GM19372 (cell line): ENCODE measurements at regions not wholly inside any gene's neighbourhood (a gene's known extent, or its start where the extent isn't known, plus 50 kb on each side); places are given as distances from the start of the nearest gene placed in this dataset.
"Not testable (repeated sequence)": the region's sequence is repeated elsewhere in the genome, so short reads cannot be mapped to it uniquely, and the experiment has no call there.

Experiments
- ATAC-seq: cut with Tn5 transposase; IDR thresholded peaks from one replicate; pipeline ENCODE4 v1.9.1; 2021; ENCODE audit warnings: mild to moderate bottlenecking, low read depth, moderate library complexity; ENCODE audit not compliant: unreplicated experiment

- ATAC-seq, result no peak
Measured at GRCh38 chr11:91124363-91124762, 901.5 kb upstream of the CHORDC1 start.

DNA sequence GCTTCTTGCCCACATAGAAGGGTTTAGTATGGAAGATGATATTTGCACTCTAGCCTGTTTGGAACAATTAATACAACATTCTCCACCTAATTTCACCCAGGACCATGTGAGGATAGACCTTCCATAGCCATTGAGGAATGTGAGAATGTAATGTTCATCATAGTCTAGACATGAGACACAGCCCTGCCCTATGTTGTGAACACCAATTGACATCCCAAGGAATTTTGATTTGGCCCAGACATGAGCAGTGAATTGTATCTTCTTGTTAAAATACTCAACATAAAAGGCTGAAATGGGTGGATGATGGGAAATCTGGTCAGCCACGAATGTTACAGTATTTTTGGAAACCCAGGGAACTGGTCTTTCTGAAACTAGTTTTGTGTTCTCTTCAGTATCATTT is 892.3 kb upstream of the CHORDC1 start:
- no peak for ATAC-seq

GRCh38 chr11:91104237-91104636 is 881.4 kb upstream of the CHORDC1 start:
- ATAC-seq, result no peak

DNA sequence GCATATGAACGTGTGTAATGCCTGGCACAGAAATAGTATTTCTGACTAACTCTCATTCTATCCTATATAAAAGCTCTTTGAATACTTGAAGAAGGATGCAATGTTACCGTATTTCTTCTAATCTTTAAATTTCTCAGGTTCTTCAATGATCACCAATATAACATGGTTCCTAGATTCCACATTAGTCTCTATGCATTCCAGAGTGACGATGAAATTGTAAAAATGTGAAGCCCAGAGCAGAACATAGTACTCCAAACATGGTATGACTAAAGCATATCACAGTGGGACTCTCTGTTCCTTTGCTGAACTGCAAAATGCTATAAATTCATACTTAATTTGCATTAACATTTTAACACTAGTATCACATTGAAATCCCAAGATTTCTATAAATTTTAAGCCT is 877.6 kb upstream of the CHORDC1 start:
- no peak for ATAC-seq

GRCh38 chr11:91097083-91097482 is 874.2 kb upstream of the CHORDC1 start:
- no peak for ATAC-seq

- no peak for ATAC-seq
Measured at GRCh38 chr11:91093141-91093540, 870.3 kb upstream of the CHORDC1 start.

DNA sequence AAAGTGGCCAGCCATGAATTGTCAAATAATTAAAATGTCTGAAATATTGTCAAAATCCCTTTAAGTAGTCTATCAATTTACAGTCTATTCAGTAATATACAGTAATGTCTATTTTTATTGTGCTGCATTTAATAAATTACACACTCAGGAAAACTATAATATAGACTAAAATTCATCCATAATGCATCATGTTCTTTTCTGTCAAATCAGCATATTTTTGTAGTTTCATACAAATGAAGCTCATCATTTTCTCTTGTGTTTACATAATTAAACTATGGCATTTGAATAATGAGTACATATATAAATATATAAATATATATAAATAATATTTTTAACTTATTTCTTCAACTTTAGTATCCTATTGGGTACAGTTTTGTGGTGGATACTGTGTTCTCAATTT is 868.7 kb upstream of the CHORDC1 start:
- ATAC-seq, result no peak

GRCh38 chr11:91086028-91086427 is 863.2 kb upstream of the CHORDC1 start:
- ATAC-seq, result no peak

- no peak for ATAC-seq
Measured at GRCh38 chr11:91082255-91082654, 859.4 kb upstream of the CHORDC1 start.

- ATAC-seq, result no peak
Measured at GRCh38 chr11:91081440-91082043, 858.7 kb upstream of the CHORDC1 start.

GRCh38 chr11:91078221-91078620 is 855.4 kb upstream of the CHORDC1 start:
- ATAC-seq, result no peak

- no peak for ATAC-seq
Measured at GRCh38 chr11:91075032-91075695, 852.3 kb upstream of the CHORDC1 start.

DNA sequence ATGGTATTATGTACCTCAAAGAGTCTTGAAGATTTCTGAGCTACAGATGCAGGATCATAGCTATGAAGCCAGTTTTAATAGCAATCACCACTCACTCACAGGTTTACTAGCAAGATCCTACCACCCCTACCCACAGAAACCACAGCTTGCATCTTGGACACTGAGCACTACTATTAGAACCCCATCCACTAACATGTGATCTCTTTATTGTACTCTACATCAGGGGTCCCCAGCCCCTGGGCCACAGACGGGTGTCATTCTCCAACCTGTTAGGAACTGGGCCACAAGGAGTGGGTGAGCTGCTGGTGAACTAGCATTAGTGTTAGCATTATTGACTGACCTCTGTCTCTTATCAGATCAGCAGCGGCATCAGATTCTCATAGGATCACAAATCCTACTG is 844.8 kb upstream of the CHORDC1 start:
- ATAC-seq, result no peak

DNA sequence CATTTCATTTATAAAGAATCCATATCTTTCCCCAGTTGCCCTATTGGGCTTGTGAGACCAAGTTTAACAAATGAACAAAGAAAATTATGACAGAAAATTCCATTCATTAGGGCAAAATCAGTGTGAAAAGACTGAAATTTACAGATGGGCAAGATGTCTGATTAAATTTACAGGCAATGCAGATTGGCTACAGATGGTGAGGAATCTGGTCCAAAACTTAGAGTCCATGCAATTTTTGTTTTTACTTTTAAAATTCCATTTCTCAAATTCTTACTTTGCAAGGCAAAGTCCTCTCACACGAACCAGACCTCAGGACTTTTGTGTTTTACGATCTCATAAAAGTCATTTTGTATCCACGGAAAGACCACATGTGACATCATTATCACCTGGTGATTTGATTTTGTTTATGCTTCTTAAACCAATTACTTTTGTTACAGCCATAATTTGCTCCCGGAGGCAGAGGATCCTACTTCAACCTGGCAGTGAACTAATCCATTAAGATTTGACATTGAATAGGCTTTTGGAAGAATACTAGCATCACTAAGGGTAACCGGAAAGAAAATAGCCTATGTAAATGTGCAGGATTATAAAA is 843.7 kb upstream of the CHORDC1 start:
- no peak for ATAC-seq

DNA sequence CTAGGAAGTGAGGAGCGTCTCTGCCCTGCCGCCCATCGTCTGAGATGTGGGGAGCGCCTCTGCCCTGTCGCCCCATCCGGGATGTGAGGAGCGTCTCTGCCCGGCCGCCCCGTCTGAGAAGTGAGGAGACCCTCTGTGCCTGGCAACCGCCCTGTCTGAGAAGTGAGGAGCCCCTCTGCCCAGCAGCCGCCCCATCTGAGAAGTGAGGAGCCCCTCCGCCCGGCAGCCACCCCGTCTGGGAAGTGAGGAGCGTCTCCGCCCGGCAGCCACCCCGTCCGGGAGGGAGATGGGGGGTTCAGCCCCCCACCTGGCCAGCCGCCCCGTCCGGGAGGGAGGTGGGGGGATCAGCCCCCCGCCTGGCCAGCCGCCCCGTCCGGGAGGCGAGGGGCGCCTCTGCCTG is 840.5 kb upstream of the CHORDC1 start:
- not testable (repeated sequence) for ATAC-seq

GRCh38 chr11:91047882-91048281 is 825.0 kb upstream of the CHORDC1 start:
- ATAC-seq, result no peak

GRCh38 chr11:91046261-91046660 is 823.4 kb upstream of the CHORDC1 start:
- ATAC-seq, result no peak

- ATAC-seq, result no peak
Measured at GRCh38 chr11:91041626-91042025, 818.8 kb upstream of the CHORDC1 start.

GRCh38 chr11:91023731-91024130 is 800.9 kb upstream of the CHORDC1 start:
- no peak for ATAC-seq

DNA sequence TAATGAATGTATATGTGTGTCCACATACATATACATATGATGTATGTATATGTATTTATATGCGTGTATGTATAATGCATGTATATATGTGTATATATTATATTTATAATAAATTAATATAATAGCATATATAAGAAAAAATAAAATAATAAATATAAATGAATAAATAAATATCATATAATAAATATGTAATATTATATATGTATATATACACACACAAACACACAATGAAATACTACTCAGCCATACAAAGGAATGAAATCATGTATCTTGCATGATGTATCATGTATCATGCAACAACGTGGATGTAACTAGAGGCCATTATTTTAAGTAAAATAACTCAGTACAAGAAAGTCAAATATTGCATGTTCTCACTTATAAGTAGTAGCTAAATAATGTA is 788.7 kb upstream of the CHORDC1 start:
- ATAC-seq, result no peak

DNA sequence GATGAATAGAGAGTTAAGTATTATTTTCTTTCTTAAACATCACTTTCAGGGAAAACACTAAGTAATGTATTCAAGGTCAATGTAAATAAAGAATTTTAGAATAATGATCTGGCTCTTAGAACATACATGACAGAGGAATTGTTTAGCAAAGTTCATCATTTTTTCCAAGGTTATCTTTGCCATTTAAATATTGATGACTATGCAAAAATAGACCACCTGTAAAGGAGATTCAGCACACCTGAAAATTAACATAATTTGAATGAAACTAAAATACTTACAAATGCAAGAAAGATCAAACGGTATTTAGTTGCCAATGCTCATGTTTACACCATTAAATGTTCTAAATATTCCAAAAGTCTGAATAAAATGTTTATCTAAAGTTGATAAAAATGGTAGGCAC is 782.6 kb upstream of the CHORDC1 start:
- ATAC-seq, result no peak

DNA sequence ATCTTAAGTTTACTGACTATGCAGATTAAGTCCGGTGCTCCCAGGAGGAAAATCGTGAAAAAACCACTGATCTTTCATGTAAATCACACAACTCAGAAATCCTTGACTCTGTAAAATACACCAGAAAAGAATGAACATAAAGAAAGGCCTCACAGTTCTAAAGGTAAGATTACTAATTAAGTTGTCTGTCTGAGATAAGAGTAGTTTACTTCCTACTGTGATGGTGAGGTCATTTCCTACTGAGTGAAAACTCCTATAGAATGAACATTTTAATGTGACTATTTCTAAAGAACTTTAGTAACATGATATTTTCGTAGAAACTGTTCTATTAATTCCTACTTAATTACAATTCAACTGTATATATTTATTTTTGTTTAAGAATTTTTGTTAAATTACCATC is 774.4 kb upstream of the CHORDC1 start:
- ATAC-seq, result no peak
